GM20000 (cell line): ENCODE measurements at regions not wholly inside any gene's neighbourhood (a gene's known extent, or its start where the extent isn't known, plus 50 kb on each side); places are given as distances from the start of the nearest gene placed in this dataset.
"Not testable (repeated sequence)": the region's sequence is repeated elsewhere in the genome, so short reads cannot be mapped to it uniquely, and the experiment has no call there.

Experiments
- DNase-seq: peaks from one replicate; pipeline ENCODE4 v3.0.0; 2012; ENCODE audit warnings: low spot score
- CTCF ChIP-seq: IDR thresholded peaks from 2 replicates; pipeline ENCODE4 v1.5.1; 2012; ENCODE audit warnings: mild to moderate bottlenecking, control low read depth; ENCODE audit errors: extremely low read depth, missing control alignments

- TF ChIP-seq CTCF, result no peak
- no peak for DNase-seq
Measured at GRCh38 chr7:138358850-138359341, 101.2 kb upstream of the TRIM24 start.

- TF ChIP-seq CTCF, result no peak
- DNase-seq, result no peak
Measured at GRCh38 chr7:138359870-138360559, 100.0 kb upstream of the TRIM24 start.

- no peak for TF ChIP-seq CTCF
- DNase-seq, result no peak
Measured at GRCh38 chr7:138363721-138364120, 96.3 kb upstream of the TRIM24 start.

GRCh38 chr7:138366137-138366536 is 93.9 kb upstream of the TRIM24 start:
- DNase-seq, result not testable (repeated sequence)

GRCh38 chr7:138366676-138367075 is 93.4 kb upstream of the TRIM24 start:
- not testable (repeated sequence) for DNase-seq

- no peak for TF ChIP-seq CTCF
- no peak for DNase-seq
Measured at GRCh38 chr7:138369797-138370196, 90.3 kb upstream of the TRIM24 start.

- no peak for DNase-seq
- no peak for TF ChIP-seq CTCF
Measured at GRCh38 chr7:138370956-138371355, 89.1 kb upstream of the TRIM24 start.

- no peak for DNase-seq
- TF ChIP-seq CTCF, result no peak
Measured at GRCh38 chr7:138374119-138374693, 85.9 kb upstream of the TRIM24 start.
